Liver (tissue), 8 donors: ENCODE measurements at regions not wholly inside any gene's neighbourhood (a gene's known extent, or its start where the extent isn't known, plus 50 kb on each side); places are given as distances from the start of the nearest gene placed in this dataset.

ENCODE experiments used
- DNase-seq: peaks from one replicate; pipeline ENCODE4 v3.0.0-alpha.2; 2017; ENCODE audit warnings: low spot score
- H3K27ac ChIP-seq, 2 donors: one replicate each; pipeline ENCODE4 v1.7.0; 2013; ENCODE audit warnings: inconsistent platforms in 2 of 2, low read length in 2 of 2, control low read depth in 1 of 2, low read depth in 1 of 2, mild to moderate bottlenecking in 1 of 2
- H3K27me3 ChIP-seq, 4 donors: one replicate each; pipeline versions ENCODE4 v1.6.1 to v1.7.0; 2013; ENCODE audit warnings: low read length in 3 of 4, inconsistent platforms in 1 of 4, mild to moderate bottlenecking in 1 of 4, moderate library complexity in 1 of 4; ENCODE audit not compliant: control insufficient read depth in 4 of 4, insufficient read depth in 4 of 4
- H3K36me3 ChIP-seq, 4 donors: one replicate each; pipeline versions ENCODE4 v1.6.1 to v1.7.0; 2013; ENCODE audit warnings: low read length in 3 of 4, mild to moderate bottlenecking in 3 of 4, low read depth in 1 of 4, moderate library complexity in 1 of 4; ENCODE audit not compliant: control insufficient read depth in 4 of 4, insufficient read depth in 3 of 4
- H3K4me1 ChIP-seq, 4 donors: one replicate each; pipeline versions ENCODE4 v1.6.1 to v1.7.0; 2013; ENCODE audit warnings: low read length in 3 of 4, mild to moderate bottlenecking in 3 of 4, moderate library complexity in 1 of 4; ENCODE audit not compliant: control insufficient read depth in 4 of 4, insufficient read depth in 4 of 4
- H3K4me3 ChIP-seq, 3 donors: one replicate each; pipeline versions ENCODE4 v1.6.1 to v1.7.0; 2013; ENCODE audit warnings: low read length in 3 of 3, control low read depth in 1 of 3, low read depth in 1 of 3, mild to moderate bottlenecking in 1 of 3
- H3K9ac ChIP-seq, 2 donors: one replicate each; pipeline ENCODE4 v1.7.0; 2013; ENCODE audit warnings: low read length in 2 of 2, mild to moderate bottlenecking in 2 of 2, moderate library complexity in 2 of 2, control low read depth in 1 of 2, low read depth in 1 of 2
- H3K9me3 ChIP-seq, 4 donors: one replicate each; pipeline versions ENCODE4 v1.6.1 to v1.7.0; 2013; ENCODE audit warnings: low read length in 3 of 4; ENCODE audit not compliant: control insufficient read depth in 4 of 4
- EGR1 ChIP-seq, 2 donors: IDR thresholded peaks; 2 replicates each; pipeline ENCODE4 v1.6.1; 2016 to 2018; ENCODE audit warnings: antibody characterized with exemption in 2 of 2, low read depth in 2 of 2
- FOXA1 ChIP-seq: IDR thresholded peaks from 2 replicates; pipeline ENCODE4 v1.6.1; 2016; ENCODE audit warnings: antibody characterized with exemption
- GABPA ChIP-seq, 2 donors: IDR thresholded peaks in 1 of 2; conservative IDR thresholded peaks in 1 of 2; 2 replicates each; pipeline ENCODE4 v1.6.1; 2016; ENCODE audit warnings: antibody characterized with exemption in 2 of 2, mild to moderate bottlenecking in 1 of 2, moderate library complexity in 1 of 2
- HNF4G ChIP-seq: IDR thresholded peaks from 2 replicates; pipeline ENCODE4 v1.6.1; 2016; ENCODE audit warnings: antibody characterized with exemption
- NR2F2 ChIP-seq: IDR thresholded peaks from 2 replicates; pipeline ENCODE4 v1.6.1; 2016; ENCODE audit warnings: antibody characterized with exemption
- RAD21 ChIP-seq, 2 donors: IDR thresholded peaks; 2 replicates each; pipeline ENCODE4 v1.6.1; 2016; ENCODE audit warnings: antibody characterized with exemption in 2 of 2, mild to moderate bottlenecking in 2 of 2
- REST ChIP-seq: IDR thresholded peaks from 2 replicates; pipeline ENCODE4 v1.6.1; 2016; ENCODE audit warnings: antibody characterized with exemption, mild to moderate bottlenecking
- RXRA ChIP-seq, 2 donors: IDR thresholded peaks; 2 replicates each; pipeline ENCODE4 v1.6.1; 2017 to 2018; ENCODE audit warnings: antibody characterized with exemption in 2 of 2, mild to moderate bottlenecking in 1 of 2
- SP1 ChIP-seq: IDR thresholded peaks from 2 replicates; pipeline ENCODE4 v1.6.1; 2018; ENCODE audit warnings: antibody characterized with exemption, mild to moderate bottlenecking
- TAF1 ChIP-seq: conservative IDR thresholded peaks from 2 replicates; pipeline ENCODE4 v1.6.1; 2016; ENCODE audit warnings: antibody characterized with exemption, mild to moderate bottlenecking
- YY1 ChIP-seq: IDR thresholded peaks from 2 replicates; pipeline ENCODE4 v1.6.1; 2016; ENCODE audit warnings: antibody characterized with exemption, mild to moderate bottlenecking
- ZBTB33 ChIP-seq: IDR thresholded peaks from 2 replicates; pipeline ENCODE4 v1.6.1; 2016; ENCODE audit warnings: antibody characterized with exemption
- WGBS: extraction: QIAGEN DNeasy Blood & Tissue Kit; methylation state at CpG from one replicate; pipeline ENCODE4 v1.1.7; 2013; 5-methylcytosine and 5-hydroxymethylcytosine counted together
- TF ChIP-seq, protein P1 (sequence below): fragments of 150-350 bp; IDR thresholded peaks from 2 replicates; pipeline ENCODE4 v1.5.1; 2017; ENCODE audit warnings: improper control_type of control experiment, low read depth, low read length; ENCODE audit not compliant: missing input control
- TF ChIP-seq, protein P2 (sequence below): IDR thresholded peaks from 2 replicates; pipeline ENCODE4 v1.6.1; 2016; ENCODE audit warnings: antibody characterized with exemption
- TF ChIP-seq, protein P3 (sequence below): IDR thresholded peaks from 2 replicates; pipeline ENCODE4 v1.6.1; 2016; ENCODE audit warnings: antibody characterized with exemption
- donor health status: healthy.
- donor health status: healthy.
- donor health status: healthy.
- donor health status: healthy.
- donor health status: healthy.

DNA sequence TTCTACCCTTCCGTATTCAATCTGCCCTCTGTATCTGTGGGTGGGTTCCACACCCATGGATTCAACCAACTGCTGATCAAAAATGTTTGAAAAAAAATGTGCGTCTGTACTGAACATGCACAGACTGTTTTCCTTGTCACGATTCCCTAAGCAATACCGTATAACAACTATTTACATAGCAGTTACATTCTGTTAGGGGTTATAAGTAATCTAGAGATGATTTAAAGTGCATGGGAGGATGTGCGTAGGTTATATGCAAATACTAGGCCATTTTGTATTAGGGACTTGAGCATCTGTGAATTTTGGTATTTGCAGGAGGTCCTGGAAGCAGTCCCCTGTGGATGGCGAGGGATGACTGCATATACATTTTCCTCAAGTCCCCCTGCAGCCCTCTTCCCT is 486.9 kb downstream of the PREX1 start:
- TF ChIP-seq, protein P1, sequence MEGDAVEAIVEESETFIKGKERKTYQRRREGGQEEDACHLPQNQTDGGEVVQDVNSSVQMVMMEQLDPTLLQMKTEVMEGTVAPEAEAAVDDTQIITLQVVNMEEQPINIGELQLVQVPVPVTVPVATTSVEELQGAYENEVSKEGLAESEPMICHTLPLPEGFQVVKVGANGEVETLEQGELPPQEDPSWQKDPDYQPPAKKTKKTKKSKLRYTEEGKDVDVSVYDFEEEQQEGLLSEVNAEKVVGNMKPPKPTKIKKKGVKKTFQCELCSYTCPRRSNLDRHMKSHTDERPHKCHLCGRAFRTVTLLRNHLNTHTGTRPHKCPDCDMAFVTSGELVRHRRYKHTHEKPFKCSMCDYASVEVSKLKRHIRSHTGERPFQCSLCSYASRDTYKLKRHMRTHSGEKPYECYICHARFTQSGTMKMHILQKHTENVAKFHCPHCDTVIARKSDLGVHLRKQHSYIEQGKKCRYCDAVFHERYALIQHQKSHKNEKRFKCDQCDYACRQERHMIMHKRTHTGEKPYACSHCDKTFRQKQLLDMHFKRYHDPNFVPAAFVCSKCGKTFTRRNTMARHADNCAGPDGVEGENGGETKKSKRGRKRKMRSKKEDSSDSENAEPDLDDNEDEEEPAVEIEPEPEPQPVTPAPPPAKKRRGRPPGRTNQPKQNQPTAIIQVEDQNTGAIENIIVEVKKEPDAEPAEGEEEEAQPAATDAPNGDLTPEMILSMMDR, result no peak
- TF ChIP-seq NR2F2 (no peak), YY1 (no peak), SP1 (no peak), FOXA1 (no peak), RAD21 (IDR thresholded peaks at IDR 0.05) (no peak), HNF4G (no peak), RXRA (IDR thresholded peaks at IDR 0.05) (no peak), ZBTB33 (no peak), GABPA (IDR thresholded peaks at IDR 0.05 in 1 of 2, conservative IDR thresholded peaks at IDR 0.05 in 1 of 2) (no peak)
- TF ChIP-seq, protein P2, sequence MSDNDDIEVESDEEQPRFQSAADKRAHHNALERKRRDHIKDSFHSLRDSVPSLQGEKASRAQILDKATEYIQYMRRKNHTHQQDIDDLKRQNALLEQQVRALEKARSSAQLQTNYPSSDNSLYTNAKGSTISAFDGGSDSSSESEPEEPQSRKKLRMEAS, result no peak
- Histone ChIP-seq H3K9ac (no peak overlapping the region), H3K36me3 (no peaks in the 10 kb centered on the region), H3K9me3 (no peaks in the 10 kb centered on the region), H3K27me3 (no peaks in the 10 kb centered on the region), H3K27ac (no peak overlapping the region), H3K4me3 (no peak overlapping the region), H3K4me1 (no peaks in the 10 kb centered on the region)
- DNase-seq, result no peak
- WGBS, result 79% methylated on average over 6 of the region's 6 CpGs

- H3K36me3 ChIP-seq, result no peaks in the 10 kb centered on the region
- no peak overlapping the region for H3K27ac ChIP-seq
- DNase-seq, result no peak
Observed at GRCh38 chr20:48339986-48340882, 487.6 kb downstream of the PREX1 start.

More at GRCh38 chr20:48339986-48340882, 487.6 kb downstream of the PREX1 start:
- Histone ChIP-seq H3K4me1 (no peaks in the 10 kb centered on the region), H3K9ac (no peak overlapping the region), H3K9me3 (no peaks in the 10 kb centered on the region), H3K27me3 (no peaks in the 10 kb centered on the region), H3K4me3 (no peak overlapping the region)
- 72% methylated on average over 17 of the region's 17 CpGs for WGBS
- TF ChIP-seq HNF4G (no peak), FOXA1 (no peak), TAF1 (no peak), REST (no peak), RXRA (IDR thresholded peaks at IDR 0.05) (no peak), YY1 (no peak), GABPA (IDR thresholded peaks at IDR 0.05 in 1 of 2, conservative IDR thresholded peaks at IDR 0.05 in 1 of 2) (no peak), SP1 (no peak), ZBTB33 (no peak), EGR1 (IDR thresholded peaks at IDR 0.05; ENCODE audit: low read depth in 2 of 2) (no peak), RAD21 (IDR thresholded peaks at IDR 0.05) (no peak)
- TF ChIP-seq, protein P2, result no peak
- TF ChIP-seq, protein P3, sequence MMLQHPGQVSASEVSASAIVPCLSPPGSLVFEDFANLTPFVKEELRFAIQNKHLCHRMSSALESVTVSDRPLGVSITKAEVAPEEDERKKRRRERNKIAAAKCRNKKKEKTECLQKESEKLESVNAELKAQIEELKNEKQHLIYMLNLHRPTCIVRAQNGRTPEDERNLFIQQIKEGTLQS, result no peak
